Suprapubic skin (tissue), 4 donors: ENCODE measurements at regions not wholly inside any gene's neighbourhood (a gene's known extent, or its start where the extent isn't known, plus 50 kb on each side); places are given as distances from the start of the nearest gene placed in this dataset.

Experiments used
- DNase-seq, 2 donors: peaks; one replicate each; pipeline ENCODE4 v3.0.0-alpha.2; 2019; ENCODE audit warnings: low spot score in 2 of 2
- H3K27ac ChIP-seq: fragments of 200-600 bp; sonication (generic); one replicate; pipeline ENCODE4 v1.5.1; 2019
- H3K27me3 ChIP-seq: fragments of 200-600 bp; sonication (generic); one replicate; pipeline ENCODE4 v1.5.1; 2019
- H3K36me3 ChIP-seq: fragments of 200-600 bp; sonication (generic); one replicate; pipeline ENCODE4 v1.5.1; 2019
- H3K4me1 ChIP-seq: fragments of 200-600 bp; sonication (generic); one replicate; pipeline ENCODE4 v1.5.1; 2019
- H3K4me3 ChIP-seq: fragments of 200-600 bp; sonication (generic); one replicate; pipeline ENCODE4 v1.5.1; 2019; ENCODE audit warnings: mild to moderate bottlenecking
- H3K9me3 ChIP-seq: fragments of 200-600 bp; sonication (generic); one replicate; pipeline ENCODE4 v1.5.1; 2019
- EP300 ChIP-seq: sonication (generic); formaldehyde crosslinking; IDR thresholded peaks from one replicate; pipeline ENCODE4 v1.6.1; 2017; ENCODE audit warnings: antibody characterized with exemption
- POLR2A ChIP-seq, 2 donors: fragments of 450-650 bp; IDR thresholded peaks; one replicate each; pipeline ENCODE4 v1.6.1; 2017; ENCODE audit warnings: antibody characterized with exemption in 2 of 2, mild to moderate bottlenecking in 2 of 2, moderate library complexity in 2 of 2
- POLR2AphosphoS5 ChIP-seq, 3 donors: sonication (generic); formaldehyde crosslinking; IDR thresholded peaks; one replicate each; pipeline ENCODE4 v1.6.1; 2017; ENCODE audit warnings: antibody characterized with exemption in 3 of 3
- WGBS: methylation state at CpG from one replicate; pipeline ENCODE4 v1.1.5; 2018; 5-methylcytosine and 5-hydroxymethylcytosine counted together
- TF ChIP-seq, protein P1 (sequence below), 2 donors: fragments of 200-600 bp in 1 of 2; fragments of 450-650 bp in 1 of 2; sonication (generic) in 1 of 2; IDR thresholded peaks; one replicate each; pipeline ENCODE4 v1.5.1; 2016 to 2019; ENCODE audit warnings: antibody characterized with exemption in 2 of 2, mild to moderate bottlenecking in 1 of 2, moderate library complexity in 1 of 2

DNA sequence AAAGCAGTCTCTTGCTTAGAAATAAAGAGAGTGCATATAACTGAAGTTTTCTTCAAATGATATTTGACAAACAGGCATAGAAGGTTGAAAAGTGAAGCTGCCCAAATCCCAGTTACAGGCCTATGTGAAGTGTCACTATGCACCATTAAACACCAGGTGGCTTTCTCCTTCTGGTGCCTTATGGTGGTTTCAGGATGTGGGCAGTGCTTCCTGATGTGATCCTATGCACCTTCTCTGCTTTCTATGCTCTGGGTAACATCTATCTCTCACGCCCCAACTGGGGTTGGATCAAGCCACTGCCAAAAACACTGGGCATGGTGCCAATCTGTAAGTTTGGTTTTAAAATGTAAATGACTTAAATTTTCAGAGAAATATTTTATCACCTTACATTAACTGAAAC lies 744.7 kb downstream of the TUSC7 start:
- TF ChIP-seq, protein P1, sequence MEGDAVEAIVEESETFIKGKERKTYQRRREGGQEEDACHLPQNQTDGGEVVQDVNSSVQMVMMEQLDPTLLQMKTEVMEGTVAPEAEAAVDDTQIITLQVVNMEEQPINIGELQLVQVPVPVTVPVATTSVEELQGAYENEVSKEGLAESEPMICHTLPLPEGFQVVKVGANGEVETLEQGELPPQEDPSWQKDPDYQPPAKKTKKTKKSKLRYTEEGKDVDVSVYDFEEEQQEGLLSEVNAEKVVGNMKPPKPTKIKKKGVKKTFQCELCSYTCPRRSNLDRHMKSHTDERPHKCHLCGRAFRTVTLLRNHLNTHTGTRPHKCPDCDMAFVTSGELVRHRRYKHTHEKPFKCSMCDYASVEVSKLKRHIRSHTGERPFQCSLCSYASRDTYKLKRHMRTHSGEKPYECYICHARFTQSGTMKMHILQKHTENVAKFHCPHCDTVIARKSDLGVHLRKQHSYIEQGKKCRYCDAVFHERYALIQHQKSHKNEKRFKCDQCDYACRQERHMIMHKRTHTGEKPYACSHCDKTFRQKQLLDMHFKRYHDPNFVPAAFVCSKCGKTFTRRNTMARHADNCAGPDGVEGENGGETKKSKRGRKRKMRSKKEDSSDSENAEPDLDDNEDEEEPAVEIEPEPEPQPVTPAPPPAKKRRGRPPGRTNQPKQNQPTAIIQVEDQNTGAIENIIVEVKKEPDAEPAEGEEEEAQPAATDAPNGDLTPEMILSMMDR (IDR thresholded peaks at IDR 0.05) = no peak
- TF ChIP-seq POLR2A (IDR thresholded peaks at IDR 0.05) (no peak), POLR2AphosphoS5 (IDR thresholded peaks at IDR 0.05) (no peak), EP300 (no peak)
- no peak for DNase-seq
- Histone ChIP-seq H3K9me3 (no peaks in the 10 kb centered on the region), H3K4me3 (no peak overlapping the region), H3K27me3 (no peaks in the 10 kb centered on the region), H3K27ac (no peak overlapping the region), H3K4me1 (no peaks in the 10 kb centered on the region), H3K36me3 (no peaks in the 10 kb centered on the region)
- WGBS = 32% methylated on average over 1 of the region's 1 CpG

DNA sequence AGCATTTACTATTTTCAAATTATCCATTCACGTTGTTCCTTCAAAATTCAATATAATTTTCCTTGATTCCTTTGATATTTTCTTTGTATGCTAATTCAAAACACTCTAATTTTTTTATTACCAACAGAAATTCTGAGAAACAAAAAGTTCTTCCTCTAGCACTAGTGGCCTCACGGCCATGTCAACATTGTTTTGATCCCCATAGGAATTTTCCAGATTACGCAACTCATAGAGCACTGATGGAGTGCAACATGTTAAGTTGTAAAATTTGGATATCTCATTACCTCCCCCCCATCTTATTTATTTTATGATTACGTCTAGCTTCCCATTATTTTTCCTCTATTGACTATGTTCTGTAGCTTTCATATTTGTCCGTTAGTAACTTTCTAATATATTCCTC lies 745.3 kb downstream of the TUSC7 start:
- H3K27ac ChIP-seq = no peak overlapping the region
- no peak for TF ChIP-seq POLR2A (IDR thresholded peaks at IDR 0.05)
- TF ChIP-seq, protein P1 (IDR thresholded peaks at IDR 0.05) = no peak
- no peak for TF ChIP-seq POLR2AphosphoS5 (IDR thresholded peaks at IDR 0.05)
- no peak for TF ChIP-seq EP300
- no peaks in the 10 kb centered on the region for H3K36me3 ChIP-seq
- no peaks in the 10 kb centered on the region for H3K27me3 ChIP-seq
- no peak for DNase-seq
- WGBS = 76% methylated on average over 5 of the region's 5 CpGs
- H3K4me3 ChIP-seq = no peak overlapping the region
- H3K4me1 ChIP-seq = no peaks in the 10 kb centered on the region
- no peaks in the 10 kb centered on the region for H3K9me3 ChIP-seq

DNA sequence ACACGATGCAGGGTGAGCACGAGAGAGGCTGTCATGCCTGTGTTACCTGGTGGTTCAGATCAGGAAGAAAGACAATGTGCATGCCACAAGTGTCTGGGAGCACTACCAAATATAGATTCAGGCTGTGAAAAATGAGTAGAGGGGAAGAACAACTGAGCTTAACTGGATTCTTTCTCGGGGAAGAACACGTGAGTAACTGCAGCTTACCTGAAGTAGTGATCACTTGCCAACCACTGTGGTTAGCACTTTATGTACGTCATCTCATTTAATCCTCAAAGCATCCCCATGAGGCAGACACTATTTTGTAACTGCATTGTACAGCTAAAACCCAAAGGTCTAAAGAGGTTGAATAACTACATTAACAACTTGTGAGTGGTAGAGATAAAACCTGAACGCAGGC lies 746.2 kb downstream of the TUSC7 start:
- WGBS = 69% methylated on average over 6 of the region's 6 CpGs
- no peaks in the 10 kb centered on the region for H3K27me3 ChIP-seq
- TF ChIP-seq, protein P1 (IDR thresholded peaks at IDR 0.05) = no peak
- no peak for TF ChIP-seq POLR2AphosphoS5 (IDR thresholded peaks at IDR 0.05)
- TF ChIP-seq POLR2A (IDR thresholded peaks at IDR 0.05) = no peak
- no peak for TF ChIP-seq EP300
- no peaks in the 10 kb centered on the region for H3K4me1 ChIP-seq
- no peaks in the 10 kb centered on the region for H3K36me3 ChIP-seq
- no peak overlapping the region for H3K27ac ChIP-seq
- no peak overlapping the region for H3K4me3 ChIP-seq
- H3K9me3 ChIP-seq = no peaks in the 10 kb centered on the region
- DNase-seq = no peak

DNA sequence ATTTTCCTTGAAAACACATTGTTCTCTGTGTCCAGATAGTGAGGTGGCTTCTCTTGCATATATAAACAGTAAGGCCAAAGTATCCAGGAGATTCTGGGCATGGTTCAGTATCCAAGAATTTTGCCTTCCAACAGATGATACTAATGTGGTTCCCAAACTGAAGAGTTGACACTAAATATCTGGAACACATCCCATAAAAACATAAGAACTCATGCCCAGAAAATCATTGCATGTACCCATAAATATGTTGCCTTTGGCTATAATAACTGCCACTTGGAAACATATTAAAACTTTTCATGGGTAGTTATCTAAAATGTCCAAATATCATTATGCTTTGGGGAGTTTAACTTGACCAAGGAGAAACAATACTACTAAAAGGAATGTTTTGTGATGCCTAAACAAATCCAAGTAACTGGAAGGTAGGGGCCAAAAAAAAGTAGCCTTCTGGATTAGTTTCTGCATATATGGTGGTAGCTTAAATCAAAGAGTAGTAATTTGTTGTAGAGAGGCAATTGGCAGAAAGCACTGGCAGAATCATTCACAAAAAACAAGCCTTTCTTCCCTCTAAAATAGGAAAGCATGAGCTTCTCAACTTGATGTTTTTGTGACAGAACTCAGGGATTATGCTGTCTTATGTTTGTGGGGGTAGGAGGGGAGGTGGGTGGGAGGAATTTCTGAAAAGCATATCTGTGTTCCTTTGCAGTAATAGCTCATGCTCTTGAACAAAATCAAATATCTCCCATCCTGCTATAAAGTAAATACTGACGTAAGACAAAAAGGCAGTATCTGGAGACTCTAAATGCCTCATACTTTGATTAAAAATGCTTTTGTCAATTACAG lies 753.9 kb downstream of the TUSC7 start:
- Histone ChIP-seq H3K4me3 (no peak overlapping the region), H3K27ac (no peak overlapping the region), H3K9me3 (no peaks in the 10 kb centered on the region), H3K4me1 (no peaks in the 10 kb centered on the region), H3K36me3 (no peaks in the 10 kb centered on the region), H3K27me3 (no peaks in the 10 kb centered on the region)
- TF ChIP-seq POLR2AphosphoS5 (IDR thresholded peaks at IDR 0.05) (no peak), EP300 (no peak), POLR2A (IDR thresholded peaks at IDR 0.05) (no peak)
- TF ChIP-seq, protein P1 (IDR thresholded peaks at IDR 0.05) = no peak
- DNase-seq = no peak
- 65% methylated on average over 1 of the region's 1 CpG for WGBS

DNA sequence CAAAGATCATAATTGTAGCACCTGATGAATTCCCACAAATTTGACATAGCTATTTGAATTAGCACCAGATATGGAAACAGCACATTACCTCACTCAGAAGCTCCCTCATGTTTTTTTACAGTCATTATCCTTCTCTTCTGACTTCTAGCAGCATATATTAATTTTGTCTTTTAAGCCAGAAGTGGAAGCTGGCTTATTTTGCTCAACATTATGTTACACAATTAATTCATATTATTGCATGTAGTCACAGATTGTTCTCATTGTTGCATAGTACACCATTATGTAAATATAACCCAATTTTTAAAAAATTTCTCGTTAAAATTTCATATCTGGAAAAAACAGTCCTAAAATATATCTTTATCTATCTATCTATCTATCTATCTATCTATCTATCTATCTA lies 762.3 kb downstream of the TUSC7 start:
- Histone ChIP-seq H3K27me3 (no peaks in the 10 kb centered on the region), H3K27ac (no peak overlapping the region), H3K4me1 (no peaks in the 10 kb centered on the region), H3K9me3 (no peaks in the 10 kb centered on the region), H3K36me3 (no peaks in the 10 kb centered on the region), H3K4me3 (no peak overlapping the region)
- no peak for TF ChIP-seq POLR2AphosphoS5 (IDR thresholded peaks at IDR 0.05)
- no peak for TF ChIP-seq POLR2A (IDR thresholded peaks at IDR 0.05)
- TF ChIP-seq, protein P1 (IDR thresholded peaks at IDR 0.05) = no peak
- TF ChIP-seq EP300 = no peak
- WGBS = 0% methylated on average over 1 of the region's 1 CpG
- DNase-seq = no peak
